ENCODE measurements at regions not wholly inside any gene's neighbourhood (a gene's known extent, or its start where the extent isn't known, plus 50 kb on each side); places are given as distances from the start of the nearest gene placed in this dataset.

GRCh38 chr2:59622599-59623308, 930.7 kb downstream of the BCL11A start:
- no peak for TF ChIP-seq CTCF (IDR thresholded peaks at IDR 0.05)
- no peak for TF ChIP-seq POLR2A (IDR thresholded peaks at IDR 0.05)
- TF ChIP-seq POLR2AphosphoS5 (IDR thresholded peaks at IDR 0.05) = no peak
- no peak for TF ChIP-seq EP300 (IDR thresholded peaks at IDR 0.05)
